Body of pancreas (tissue), 4 donors: ENCODE measurements at regions not wholly inside any gene's neighbourhood (a gene's known extent, or its start where the extent isn't known, plus 50 kb on each side); places are given as distances from the start of the nearest gene placed in this dataset.
"Not testable (repeated sequence)": the region's sequence is repeated elsewhere in the genome, so short reads cannot be mapped to it uniquely, and the experiment has no call there.

Experiments used
- ATAC-seq: fragments of 150-250 bp; one replicate; pipeline ENCODE4 v1.9.1; 2016
- DNase-seq, 4 donors: peaks; one replicate each; pipeline ENCODE4 v3.0.0-alpha.2; 2019
- H3K27ac ChIP-seq, 4 donors: fragments of 200-600 bp; sonication (generic); 1 replicate in 3 of 4; 2 replicates in 1 of 4; pipeline versions ENCODE4 v1.5.1 to v1.6.1; 2016 to 2019; ENCODE audit warnings: mild to moderate bottlenecking in 1 of 4, mixed read lengths in 1 of 4, moderate library complexity in 1 of 4
- H3K27me3 ChIP-seq, 2 donors: fragments of 200-600 bp; sonication (generic); one replicate each; pipeline ENCODE4 v1.6.0; 2016; ENCODE audit warnings: mild to moderate bottlenecking in 1 of 2
- H3K36me3 ChIP-seq, 2 donors: fragments of 200-600 bp; sonication (generic); replicated peaks in 1 of 2; 2 replicates each; pipeline ENCODE4 v1.5.1; 2016; ENCODE audit warnings: low read depth in 2 of 2; ENCODE audit not compliant: insufficient read depth in 1 of 2
- H3K4me1 ChIP-seq: fragments of 200-600 bp; sonication (generic); one replicate; pipeline ENCODE4 v1.6.0; 2016
- H3K4me3 ChIP-seq, 2 donors: fragments of 200-600 bp; sonication (generic); 1 replicate in 1 of 2; 2 replicates in 1 of 2; pipeline ENCODE4 v1.5.1; 2016 to 2019
- H3K9me3 ChIP-seq, 3 donors: fragments of 200-600 bp; sonication (generic); 1 replicate in 2 of 3; 2 replicates in 1 of 3; pipeline ENCODE4 v1.5.1; 2016
- CTCF ChIP-seq, 7 experiments: fragments of 450-650 bp in 4 of 7; fragments of 200-600 bp in 3 of 7; sonication (generic) in 3 of 7; IDR thresholded peaks; one replicate each; pipeline ENCODE4 v1.5.1; 2016 to 2019; ENCODE audit warnings: antibody characterized with exemption in 7 of 7
- POLR2A ChIP-seq, 3 donors: fragments of 450-650 bp; IDR thresholded peaks; one replicate each; pipeline ENCODE4 v1.6.1; 2016; ENCODE audit warnings: antibody characterized with exemption in 3 of 3, mild to moderate bottlenecking in 2 of 3
- WGBS, 2 donors: methylation state at CpG; one replicate each; pipeline ENCODE4 v1.1.5; 2017; 5-methylcytosine and 5-hydroxymethylcytosine counted together
- intact Hi-C: fragments of 100-400 bp; cut with DNase I; formaldehyde crosslinking; loops from one replicate; pipeline ENCODE4 v1.15.1; 2023

GRCh38 chr2:208671886-208672680 is 265.5 kb downstream of the PTH2R start:
- Histone ChIP-seq H3K4me3 (no peak overlapping the region), H3K27ac (no peak overlapping the region), H3K36me3 (no peaks in the 10 kb centered on the region), H3K4me1 (no peaks in the 10 kb centered on the region), H3K9me3 (no peaks in the 10 kb centered on the region), H3K27me3 (no peaks in the 10 kb centered on the region)
- TF ChIP-seq CTCF (IDR thresholded peaks at IDR 0.05) (no peak), POLR2A (IDR thresholded peaks at IDR 0.05) (no peak)
- DNase-seq (no peak), ATAC-seq (no peak)
- WGBS, 2 donors: 66 to 72% methylated on average over 4 of the region's 4 CpGs
- intact Hi-C loops: no loop called here

- H3K4me1 ChIP-seq: no peaks in the 10 kb centered on the region
- TF ChIP-seq POLR2A (IDR thresholded peaks at IDR 0.05) (no peak), CTCF (IDR thresholded peaks at IDR 0.05) (no peak)
- no peaks in the 10 kb centered on the region for H3K27me3 ChIP-seq
- WGBS, 2 donors: 78 to 83% methylated on average over 3 of the region's 3 CpGs
- H3K36me3 ChIP-seq: no peaks in the 10 kb centered on the region
- no peaks in the 10 kb centered on the region for H3K9me3 ChIP-seq
- intact Hi-C loops: no loop called here
- H3K4me3 ChIP-seq: no peak overlapping the region
- DNase-seq (no peak), ATAC-seq (no peak)
- no peak overlapping the region for H3K27ac ChIP-seq
Observed at GRCh38 chr2:208673631-208674030, 267.0 kb downstream of the PTH2R start.

GRCh38 chr2:208674919-208675318 is 268.3 kb downstream of the PTH2R start:
- no peak for TF ChIP-seq POLR2A (IDR thresholded peaks at IDR 0.05)

GRCh38 chr2:208685929-208686328 is 279.3 kb downstream of the PTH2R start:
- H3K27me3 ChIP-seq, H3K4me3 ChIP-seq, intact Hi-C loops, ATAC-seq, DNase-seq, H3K9me3 ChIP-seq, H3K4me1 ChIP-seq, H3K36me3 ChIP-seq, H3K27ac ChIP-seq: not testable (repeated sequence)
- 81 to 87% methylated on average over 13 of the region's 13 CpGs for WGBS, 2 donors

More at GRCh38 chr2:208674919-208675318, 268.3 kb downstream of the PTH2R start:
- DNase-seq: no peak
- no peak for ATAC-seq
- H3K27me3 ChIP-seq: no peaks in the 10 kb centered on the region
- H3K4me1 ChIP-seq: no peaks in the 10 kb centered on the region
- intact Hi-C loops: no loop called here
- H3K27ac ChIP-seq: no peak overlapping the region
- H3K36me3 ChIP-seq: no peaks in the 10 kb centered on the region
- WGBS, 2 donors: 64 to 71% methylated on average over 2 of the region's 2 CpGs
- no peak overlapping the region for H3K4me3 ChIP-seq
- no peaks in the 10 kb centered on the region for H3K9me3 ChIP-seq

- H3K4me1 ChIP-seq: no peaks in the 10 kb centered on the region
- no peak overlapping the region for H3K4me3 ChIP-seq
- no peak for ATAC-seq
- H3K36me3 ChIP-seq: no peaks in the 10 kb centered on the region
- no peak for TF ChIP-seq CTCF (IDR thresholded peaks at IDR 0.05)
- no peak for TF ChIP-seq POLR2A (IDR thresholded peaks at IDR 0.05)
- H3K9me3 ChIP-seq: no peaks in the 10 kb centered on the region
- 50 to 55% methylated on average over 1 of the region's 1 CpG for WGBS, 2 donors
- H3K27me3 ChIP-seq: no peaks in the 10 kb centered on the region
- DNase-seq: no peak
- no peak overlapping the region for H3K27ac ChIP-seq
- intact Hi-C loops: no loop called here
Observed at GRCh38 chr2:208686665-208687064, 280.1 kb downstream of the PTH2R start.

GRCh38 chr2:208687720-208688119 is 281.1 kb downstream of the PTH2R start:
- H3K27me3 ChIP-seq, intact Hi-C loops, H3K27ac ChIP-seq, DNase-seq, H3K36me3 ChIP-seq, H3K9me3 ChIP-seq, ATAC-seq, H3K4me1 ChIP-seq, H3K4me3 ChIP-seq: not testable (repeated sequence)
- 81 to 89% methylated on average over 1 of the region's 1 CpG for WGBS, 2 donors
